HG03025 (cell line): ENCODE measurements at regions not wholly inside any gene's neighbourhood (a gene's known extent, or its start where the extent isn't known, plus 50 kb on each side); places are given as distances from the start of the nearest gene placed in this dataset.

Experiments
- ATAC-seq: cut with Tn5 transposase; IDR thresholded peaks from one replicate; pipeline ENCODE4 v1.9.1; 2021; ENCODE audit warnings: mild to moderate bottlenecking, moderate library complexity; ENCODE audit not compliant: unreplicated experiment, low FRiP score

- ATAC-seq = no peak
Observed at GRCh38 chr11:11020219-11020726, 162.4 kb upstream of the ZBED5 start.

- no peak for ATAC-seq
Observed at GRCh38 chr11:11016943-11017342, 159.1 kb upstream of the ZBED5 start.

- no peak for ATAC-seq
Observed at GRCh38 chr11:11016068-11016467, 158.2 kb upstream of the ZBED5 start.

GRCh38 chr11:11011617-11012016 is 153.8 kb upstream of the ZBED5 start:
- ATAC-seq = no peak

- ATAC-seq = no peak
Observed at GRCh38 chr11:11010624-11011127, 152.8 kb upstream of the ZBED5 start.

DNA sequence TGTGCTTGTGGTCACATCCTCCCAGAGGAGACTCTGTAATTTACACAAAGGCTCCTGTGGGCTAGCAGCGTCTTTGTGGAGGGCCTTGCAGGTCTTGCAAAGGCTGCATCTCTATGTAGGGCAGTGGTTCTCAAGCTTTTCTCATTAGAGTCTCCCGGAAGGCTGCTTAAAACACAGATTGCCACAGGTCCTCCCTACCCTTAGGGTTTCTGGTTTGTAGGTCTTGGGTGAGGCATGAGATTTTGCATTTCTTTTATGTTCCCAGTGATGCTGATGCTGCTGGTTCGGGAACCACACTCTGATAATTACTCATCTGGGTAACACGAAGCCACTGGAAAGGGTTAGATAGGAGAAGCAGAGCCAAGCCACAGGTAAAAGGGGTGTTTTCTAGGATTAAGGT is 151.3 kb upstream of the ZBED5 start:
- no peak for ATAC-seq

- ATAC-seq = no peak
Observed at GRCh38 chr11:11004069-11004468, 146.2 kb upstream of the ZBED5 start.

- no peak for ATAC-seq
Observed at GRCh38 chr11:11003226-11003625, 145.4 kb upstream of the ZBED5 start.

DNA sequence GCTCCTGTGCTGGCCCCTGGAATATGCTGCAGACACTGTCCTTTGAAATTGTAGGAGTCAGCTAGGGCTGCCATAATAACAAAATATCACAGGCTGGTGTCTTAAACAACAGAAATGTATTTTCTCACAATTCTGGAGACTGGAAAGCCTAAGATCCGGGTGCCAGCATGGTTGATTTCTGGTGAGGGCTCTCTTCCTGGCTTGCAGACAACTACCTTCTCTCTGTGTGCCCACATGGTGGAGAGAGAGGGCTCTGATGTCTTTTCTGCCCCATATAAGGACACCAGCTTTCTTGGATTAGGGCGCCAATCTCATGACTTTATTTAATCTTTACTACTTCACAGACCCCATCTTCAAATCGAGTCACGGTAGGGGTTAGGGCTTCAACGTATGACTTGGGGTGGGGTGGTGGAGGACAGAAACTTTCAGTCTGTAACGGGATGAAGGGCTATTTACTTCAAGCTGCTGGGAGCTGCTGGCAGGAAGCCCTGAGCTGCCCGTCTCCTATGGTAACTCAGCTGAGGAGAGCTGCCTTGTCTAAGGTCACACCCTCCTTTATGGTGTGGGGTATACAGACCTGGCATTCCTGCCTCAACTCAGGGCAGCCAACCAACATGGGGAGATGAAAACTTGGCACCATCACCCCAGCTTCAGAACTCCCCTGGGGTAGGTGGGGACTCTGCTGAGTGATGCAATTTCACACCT is 142.9 kb upstream of the ZBED5 start:
- no peak for ATAC-seq

GRCh38 chr11:10998674-10999073 is 140.8 kb upstream of the ZBED5 start:
- no peak for ATAC-seq

DNA sequence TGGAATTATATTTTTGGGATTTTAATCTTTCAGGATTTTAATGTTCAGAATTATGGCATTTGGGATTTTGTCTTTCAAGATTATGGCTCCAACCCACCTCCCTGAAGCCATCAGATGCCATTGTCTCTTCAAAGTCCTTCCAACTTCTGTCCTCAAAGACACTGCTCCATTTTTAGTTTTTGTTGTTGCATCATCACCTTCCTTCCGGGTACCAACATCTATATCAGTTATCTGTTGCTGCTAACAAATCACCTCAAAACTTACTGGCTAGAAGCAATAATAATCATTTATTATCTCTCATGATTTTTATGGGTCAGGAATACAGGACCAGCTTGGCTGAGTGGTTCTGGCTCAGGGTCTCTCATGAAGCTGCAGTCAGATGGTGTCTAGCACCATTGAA is 138.8 kb upstream of the ZBED5 start:
- ATAC-seq = no peak

DNA sequence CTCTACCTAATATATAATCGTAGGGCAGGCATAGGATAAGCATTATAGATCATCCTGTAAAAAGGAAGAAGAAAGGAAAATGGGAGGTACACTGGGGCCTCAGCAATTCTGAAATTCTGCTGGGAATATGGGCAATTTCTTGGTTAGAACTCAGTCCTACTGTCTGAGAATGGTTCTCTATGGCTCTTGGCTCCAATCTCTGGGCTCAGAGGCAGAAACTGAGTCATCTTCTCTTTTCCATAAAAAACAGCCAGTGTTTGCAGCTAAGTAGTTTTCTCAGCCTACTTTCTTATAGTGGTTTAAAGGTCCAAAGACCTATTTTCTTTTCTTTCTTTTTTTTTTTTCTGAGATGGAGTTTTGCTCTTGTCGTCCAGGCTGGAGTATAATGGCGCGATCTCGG is 135.8 kb upstream of the ZBED5 start:
- no peak for ATAC-seq

DNA sequence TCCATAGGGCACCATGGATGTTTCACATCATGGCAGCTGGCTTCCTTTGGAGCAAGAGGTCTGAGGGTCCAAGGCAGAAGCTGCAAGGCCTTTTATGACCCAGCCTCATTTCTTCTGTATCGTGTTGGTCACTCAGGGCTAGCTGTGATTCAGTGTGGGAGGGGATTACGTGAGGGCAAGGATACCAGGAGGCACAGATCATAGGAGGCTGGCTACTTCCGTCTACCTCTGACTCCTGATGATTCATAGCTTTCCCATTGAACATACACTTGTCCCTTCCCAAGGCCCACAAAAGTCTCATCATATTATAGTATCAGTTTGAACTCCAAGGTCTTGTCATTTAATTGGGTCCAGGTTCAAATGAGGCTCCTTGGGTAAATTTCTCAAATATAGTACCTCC is 135.3 kb upstream of the ZBED5 start:
- ATAC-seq = no peak

- no peak for ATAC-seq
Observed at GRCh38 chr11:10991393-10991792, 133.5 kb upstream of the ZBED5 start.

DNA sequence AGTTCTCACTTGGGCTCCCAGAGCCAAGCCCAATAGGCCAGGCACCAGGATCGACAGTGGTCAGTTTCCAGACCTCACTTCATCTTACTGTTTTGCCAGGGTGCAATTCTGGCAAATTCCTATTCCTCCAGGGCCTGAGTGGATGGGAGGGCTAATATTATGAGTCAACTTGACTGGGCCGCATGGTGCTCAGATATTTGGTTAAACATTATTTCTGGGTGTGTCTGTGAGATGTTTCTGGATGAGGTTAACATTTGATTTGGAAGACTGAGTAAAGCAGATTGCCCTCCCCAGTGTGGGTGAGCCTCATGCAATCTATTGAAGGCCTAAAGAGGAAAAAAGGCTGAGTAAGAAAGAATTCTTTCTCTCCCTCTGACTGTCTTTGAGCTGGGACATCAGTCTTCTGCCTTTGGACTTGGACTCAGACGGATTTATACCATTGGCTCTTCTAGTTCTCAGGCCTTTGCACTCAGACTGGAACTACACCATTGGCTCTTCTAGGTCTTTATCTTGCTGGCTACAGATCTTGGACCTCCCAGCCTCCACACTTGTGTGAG is 132.9 kb upstream of the ZBED5 start:
- ATAC-seq = no peak

DNA sequence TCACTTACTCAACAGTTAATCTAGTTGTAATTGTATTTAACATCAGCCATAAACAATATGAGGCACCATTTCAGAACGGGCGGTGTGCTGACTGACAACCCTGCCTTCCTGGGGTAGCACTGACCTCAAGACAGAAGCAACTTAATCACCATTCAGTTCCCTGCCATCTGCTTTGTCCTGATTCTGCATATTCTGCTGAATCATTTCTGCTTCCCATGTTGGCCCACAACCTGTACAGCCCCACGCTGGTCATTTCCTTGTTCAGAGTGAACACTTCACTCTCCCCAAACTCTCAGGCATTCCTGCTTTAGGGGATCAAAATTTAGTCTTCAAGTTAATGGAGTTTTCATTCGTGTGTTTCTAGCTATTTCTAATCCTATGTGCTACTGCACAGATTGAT is 132.3 kb upstream of the ZBED5 start:
- no peak for ATAC-seq

DNA sequence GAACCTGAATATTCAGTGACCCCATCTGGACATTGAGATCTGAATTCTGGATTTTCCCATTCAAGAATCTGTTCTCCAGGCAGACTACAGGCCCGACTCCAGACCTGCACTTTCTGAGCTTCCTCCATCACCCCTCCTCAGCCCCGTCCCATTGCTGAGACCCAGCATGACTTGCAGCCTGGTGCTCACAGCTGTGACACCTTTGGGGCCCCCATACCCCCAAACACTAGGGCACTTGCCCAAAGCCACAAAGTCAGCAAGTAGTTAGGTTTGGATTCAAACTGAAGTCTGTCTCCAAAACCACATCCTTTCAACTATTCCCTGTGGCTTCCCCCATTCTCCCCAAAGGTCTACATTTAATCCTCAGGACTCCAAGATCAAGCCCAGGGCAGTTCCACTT is 128.2 kb upstream of the ZBED5 start:
- no peak for ATAC-seq

DNA sequence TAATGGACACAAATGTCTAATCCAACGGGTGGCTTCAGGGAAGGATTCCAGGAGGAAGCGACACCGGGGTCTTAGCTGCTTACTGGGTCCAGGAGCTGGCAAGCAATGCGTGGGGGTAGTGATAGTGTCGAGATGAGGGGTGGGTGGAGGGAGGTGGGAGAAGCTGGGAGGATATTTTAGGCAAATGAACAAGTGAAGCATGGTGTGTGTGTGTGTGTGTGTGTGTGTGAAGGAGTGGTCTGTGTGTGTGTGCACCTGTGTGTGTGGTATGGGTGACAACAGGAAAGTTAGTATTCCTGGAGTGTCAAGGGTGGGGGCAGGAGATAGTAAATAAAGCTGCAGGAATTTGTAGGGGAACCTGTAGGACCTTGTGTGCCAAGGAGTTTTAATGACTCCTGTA is 126.9 kb upstream of the ZBED5 start:
- ATAC-seq = no peak

DNA sequence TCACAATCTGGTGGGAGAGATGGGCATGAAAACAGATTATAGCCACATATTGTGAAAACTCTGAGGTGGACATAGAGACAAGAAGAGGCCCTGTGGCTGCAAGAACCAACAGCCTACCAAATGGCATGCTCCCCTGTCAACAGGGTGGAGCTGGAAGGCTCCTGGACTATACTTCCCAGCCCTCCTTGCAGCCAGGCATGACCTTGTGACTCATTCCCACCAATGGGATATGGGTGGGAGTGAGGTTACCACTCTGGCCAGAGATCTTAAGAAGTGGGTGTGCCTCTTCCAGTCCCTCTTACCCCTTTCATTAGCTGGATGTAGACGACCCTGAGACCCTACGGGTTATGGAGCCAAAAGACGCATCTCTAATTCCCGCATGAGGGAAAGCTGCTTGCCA is 126.4 kb upstream of the ZBED5 start:
- ATAC-seq = no peak

DNA sequence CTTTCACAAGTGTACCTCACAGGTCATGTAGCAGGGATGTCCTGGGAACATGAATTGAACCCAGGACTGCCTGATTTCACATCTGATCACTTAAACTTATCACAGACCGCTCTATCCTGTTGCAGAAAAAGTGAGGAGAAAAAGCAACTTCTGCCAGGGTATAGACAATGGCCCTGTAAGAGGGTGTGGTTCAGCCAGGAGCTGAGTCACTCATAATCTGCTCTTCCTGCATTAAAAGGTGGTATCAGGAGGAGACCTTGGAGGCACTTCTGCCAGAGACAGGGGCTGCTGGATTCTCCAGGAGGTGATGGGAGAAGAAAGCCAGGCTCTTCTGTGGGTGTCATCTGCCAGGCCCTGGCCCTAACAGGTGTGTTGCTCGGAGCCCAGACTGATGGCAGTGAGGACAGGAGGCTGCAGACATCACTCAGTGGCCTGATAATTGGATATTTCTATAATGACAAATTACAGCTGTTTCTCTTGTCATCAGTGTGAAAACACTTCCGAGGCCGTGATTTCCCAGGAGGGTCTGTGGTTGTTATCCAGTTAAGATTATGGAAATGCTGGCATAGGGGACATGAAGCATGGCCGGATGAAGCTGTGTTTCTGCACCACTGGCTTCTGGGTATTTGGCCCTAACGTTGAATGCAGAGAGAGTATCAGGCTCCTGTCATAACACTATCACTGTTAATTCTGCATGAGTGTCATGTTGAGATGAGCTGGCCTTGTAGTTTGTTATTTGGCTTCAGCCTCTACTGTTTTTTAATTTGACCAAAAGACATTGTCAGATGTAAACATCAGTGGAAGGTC is 125.1 kb upstream of the ZBED5 start:
- no peak for ATAC-seq

DNA sequence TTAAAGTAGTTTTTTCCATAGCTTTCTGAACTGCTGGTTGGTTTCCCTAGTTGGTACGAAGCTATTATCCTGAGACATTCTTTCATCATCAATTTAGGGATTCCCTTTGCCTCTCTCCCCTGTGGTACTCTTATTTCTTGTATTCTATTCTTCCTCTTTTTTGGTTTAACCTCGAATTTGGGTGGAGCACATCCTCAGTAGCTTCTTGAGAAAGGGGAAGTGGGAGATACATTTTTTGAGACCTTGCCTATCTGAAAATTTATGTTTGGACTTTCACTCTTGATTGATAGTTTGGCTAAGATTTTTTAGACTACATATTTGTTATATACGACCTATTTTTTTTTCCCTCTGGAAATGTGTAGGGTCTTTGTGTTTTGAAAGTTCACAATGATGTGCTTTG is 121.7 kb upstream of the ZBED5 start:
- no peak for ATAC-seq
